CD4-positive, CD25-positive, alpha-beta regulatory T cell (primary cell): ENCODE measurements at regions not wholly inside any gene's neighbourhood (a gene's known extent, or its start where the extent isn't known, plus 50 kb on each side); places are given as distances from the start of the nearest gene placed in this dataset.

Experiments
- ATAC-seq, 2 donors: fragments of 150-1000 bp; cut with Tn5 transposase; one replicate each; pipeline ENCODE4 v1.10.0; 2021; ENCODE audit warnings: low read depth in 2 of 2, moderate number of reproducible peaks in 2 of 2, moderate library complexity in 1 of 2
- DNase-seq, 3 donors: peaks; one replicate each; pipeline versions ENCODE4 v3.0.0 to v3.0.0-alpha.2; 2012 to 2022; ENCODE audit warnings: mixed read lengths in 1 of 3
- H3K27ac ChIP-seq: one replicate; pipeline ENCODE4 v1.7.0; 2013; ENCODE audit warnings: mild to moderate bottlenecking, low read length; ENCODE audit not compliant: insufficient read depth, poor library complexity, severe bottlenecking
- H3K27me3 ChIP-seq: one replicate; pipeline ENCODE4 v1.7.0; 2013; ENCODE audit warnings: low read length; ENCODE audit not compliant: control insufficient read depth, insufficient read depth
- H3K36me3 ChIP-seq: one replicate; pipeline ENCODE4 v1.7.0; 2013; ENCODE audit warnings: mild to moderate bottlenecking, low read length, moderate library complexity; ENCODE audit not compliant: control insufficient read depth, insufficient read depth
- H3K4me1 ChIP-seq: 2 replicates; pipeline ENCODE4 v1.7.0; 2013; ENCODE audit warnings: mild to moderate bottlenecking, low read length; ENCODE audit not compliant: insufficient read depth, control insufficient read depth, poor library complexity, severe bottlenecking
- H3K4me3 ChIP-seq: one replicate; pipeline ENCODE4 v1.7.0; 2013; ENCODE audit warnings: low read depth, mild to moderate bottlenecking, low read length, moderate library complexity
- H3K9me3 ChIP-seq, 2 experiments: 1 replicate in 1 of 2; 2 replicates in 1 of 2; pipeline ENCODE4 v1.7.0; 2013; ENCODE audit warnings: low read length in 2 of 2, mild to moderate bottlenecking in 1 of 2, moderate library complexity in 1 of 2; ENCODE audit not compliant: control insufficient read depth in 2 of 2
- H3K27ac Mint-ChIP-seq, 3 donors: one replicate each; pipeline ENCODE4 v1.8.0; 2020 to 2022; ENCODE audit warnings: mild to moderate bottlenecking in 3 of 3, mixed read lengths in 3 of 3, moderate library complexity in 2 of 3
- H3K27me3 Mint-ChIP-seq: one replicate; pipeline ENCODE4 v1.8.0; 2022; ENCODE audit warnings: mild to moderate bottlenecking, mixed read lengths
- H3K36me3 Mint-ChIP-seq: one replicate; pipeline ENCODE4 v1.8.0; 2020; ENCODE audit warnings: mixed read lengths
- H3K4me1 Mint-ChIP-seq, 4 donors: one replicate each; pipeline ENCODE4 v1.8.0; 2020 to 2022; ENCODE audit warnings: mixed read lengths in 4 of 4, mild to moderate bottlenecking in 1 of 4
- H3K4me3 Mint-ChIP-seq, 4 donors: one replicate each; pipeline ENCODE4 v1.8.0; 2020 to 2022; ENCODE audit warnings: mild to moderate bottlenecking in 4 of 4, mixed read lengths in 4 of 4, moderate library complexity in 3 of 4
- H3K9me3 Mint-ChIP-seq, 7 donors: one replicate each; pipeline ENCODE4 v1.8.0; 2020 to 2022; ENCODE audit warnings: mixed read lengths in 7 of 7, mild to moderate bottlenecking in 3 of 7, moderate library complexity in 2 of 7

- no peaks in the 10 kb centered on the region for H3K9me3 Mint-ChIP-seq
- peaks cover 0 to 13% (median 4%) of the 10 kb centered on the region in 4 donors for H3K4me1 Mint-ChIP-seq
- H3K36me3 Mint-ChIP-seq = peaks cover 4% of the 10 kb centered on the region
- no peaks in the 10 kb centered on the region for H3K36me3 ChIP-seq
- no peaks in the 10 kb centered on the region for H3K27me3 ChIP-seq
- no peak overlapping the region for H3K4me3 Mint-ChIP-seq
- H3K9me3 ChIP-seq = no peaks in the 10 kb centered on the region
- no peak for ATAC-seq
- DNase-seq = no peak
- H3K27me3 Mint-ChIP-seq = no peaks in the 10 kb centered on the region
- no peak overlapping the region for H3K27ac Mint-ChIP-seq
- no peak overlapping the region for H3K27ac ChIP-seq
- H3K4me1 ChIP-seq = no peaks in the 10 kb centered on the region
- H3K4me3 ChIP-seq = no peak overlapping the region
Observed at GRCh38 chr4:123162859-123163258, 233.7 kb upstream of the SPRY1 start.

GRCh38 chr4:123163501-123163900 lies 233.1 kb upstream of the SPRY1 start:
- Mint-ChIP-seq H3K4me3 (no peak overlapping the region), H3K36me3 (peaks cover 4% of the 10 kb centered on the region), H3K27ac (no peak overlapping the region), H3K4me1 (peaks cover 0 to 13% (median 4%) of the 10 kb centered on the region in 4 donors), H3K27me3 (no peaks in the 10 kb centered on the region), H3K9me3 (no peaks in the 10 kb centered on the region)
- Histone ChIP-seq H3K27ac (no peak overlapping the region), H3K9me3 (no peaks in the 10 kb centered on the region), H3K4me3 (no peak overlapping the region), H3K36me3 (no peaks in the 10 kb centered on the region), H3K27me3 (no peaks in the 10 kb centered on the region), H3K4me1 (no peaks in the 10 kb centered on the region)
- ATAC-seq (no peak), DNase-seq (no peak)

- ATAC-seq = no peak
- no peak overlapping the region for H3K27ac Mint-ChIP-seq
Observed at GRCh38 chr4:123166023-123166422, 230.6 kb upstream of the SPRY1 start.

GRCh38 chr4:123167931-123168330 lies 228.7 kb upstream of the SPRY1 start:
- Histone ChIP-seq H3K4me3 (no peak overlapping the region), H3K27ac (no peak overlapping the region), H3K9me3 (no peaks in the 10 kb centered on the region), H3K4me1 (no peaks in the 10 kb centered on the region), H3K27me3 (no peaks in the 10 kb centered on the region), H3K36me3 (no peaks in the 10 kb centered on the region)
- H3K9me3 Mint-ChIP-seq = no peaks in the 10 kb centered on the region
- H3K4me3 Mint-ChIP-seq = no peak overlapping the region
- ATAC-seq = no peak
- H3K36me3 Mint-ChIP-seq = no peaks in the 10 kb centered on the region
- no peak overlapping the region for H3K27ac Mint-ChIP-seq
- peaks cover 0 to 6% (median 2%) of the 10 kb centered on the region in 4 donors for H3K4me1 Mint-ChIP-seq
- H3K27me3 Mint-ChIP-seq = no peaks in the 10 kb centered on the region
- no peak for DNase-seq

More at GRCh38 chr4:123166023-123166422, 230.6 kb upstream of the SPRY1 start:
- no peak overlapping the region for H3K4me3 Mint-ChIP-seq
- no peak overlapping the region for H3K27ac ChIP-seq
- H3K36me3 Mint-ChIP-seq = no peaks in the 10 kb centered on the region
- H3K9me3 Mint-ChIP-seq = no peaks in the 10 kb centered on the region
- no peak overlapping the region for H3K4me3 ChIP-seq
- no peak for DNase-seq
- H3K27me3 Mint-ChIP-seq = no peaks in the 10 kb centered on the region
- no peaks in the 10 kb centered on the region for H3K27me3 ChIP-seq
- no peaks in the 10 kb centered on the region for H3K36me3 ChIP-seq
- H3K4me1 Mint-ChIP-seq = peaks cover 0 to 6% (median 2%) of the 10 kb centered on the region in 4 donors
- no peaks in the 10 kb centered on the region for H3K9me3 ChIP-seq
- no peaks in the 10 kb centered on the region for H3K4me1 ChIP-seq

- Mint-ChIP-seq H3K27me3 (no peaks in the 10 kb centered on the region), H3K4me3 (no peak overlapping the region), H3K27ac (no peak overlapping the region), H3K9me3 (no peaks in the 10 kb centered on the region), H3K4me1 (peaks cover 0 to 6% (median 2%) of the 10 kb centered on the region in 4 donors), H3K36me3 (no peaks in the 10 kb centered on the region)
- no peak overlapping the region for H3K27ac ChIP-seq
- no peaks in the 10 kb centered on the region for H3K4me1 ChIP-seq
- DNase-seq (peak in 1 of 3 donors; percentile 12), ATAC-seq (no peak)
- H3K36me3 ChIP-seq = no peaks in the 10 kb centered on the region
- no peaks in the 10 kb centered on the region for H3K27me3 ChIP-seq
- no peaks in the 10 kb centered on the region for H3K9me3 ChIP-seq
- H3K4me3 ChIP-seq = no peak overlapping the region
Observed at GRCh38 chr4:123168812-123169211, 227.8 kb upstream of the SPRY1 start.

GRCh38 chr4:123170843-123171242 lies 225.8 kb upstream of the SPRY1 start:
- H3K27ac Mint-ChIP-seq = no peak overlapping the region
- peaks cover 0 to 6% (median 0%) of the 10 kb centered on the region in 4 donors for H3K4me1 Mint-ChIP-seq
- no peaks in the 10 kb centered on the region for H3K27me3 Mint-ChIP-seq
- no peaks in the 10 kb centered on the region for H3K9me3 Mint-ChIP-seq
- ATAC-seq (no peak), DNase-seq (no peak)
- Histone ChIP-seq H3K27me3 (no peaks in the 10 kb centered on the region), H3K4me1 (no peaks in the 10 kb centered on the region), H3K27ac (no peak overlapping the region), H3K4me3 (no peak overlapping the region), H3K36me3 (no peaks in the 10 kb centered on the region), H3K9me3 (no peaks in the 10 kb centered on the region)
- H3K4me3 Mint-ChIP-seq = no peak overlapping the region
- H3K36me3 Mint-ChIP-seq = no peaks in the 10 kb centered on the region

GRCh38 chr4:123176605-123177004 lies 220.0 kb upstream of the SPRY1 start:
- Histone ChIP-seq H3K27me3 (no peaks in the 10 kb centered on the region), H3K9me3 (no peaks in the 10 kb centered on the region), H3K4me3 (no peak overlapping the region), H3K27ac (no peak overlapping the region), H3K36me3 (no peaks in the 10 kb centered on the region), H3K4me1 (no peaks in the 10 kb centered on the region)
- Mint-ChIP-seq H3K36me3 (no peaks in the 10 kb centered on the region), H3K27me3 (no peaks in the 10 kb centered on the region), H3K4me3 (no peak overlapping the region), H3K9me3 (no peaks in the 10 kb centered on the region), H3K27ac (no peak overlapping the region), H3K4me1 (no peaks in the 10 kb centered on the region)
- no peak for DNase-seq
- no peak for ATAC-seq

- no peak overlapping the region for H3K4me3 Mint-ChIP-seq
- H3K27me3 Mint-ChIP-seq = no peaks in the 10 kb centered on the region
Observed at GRCh38 chr4:123182289-123182688, 214.3 kb upstream of the SPRY1 start.

More at GRCh38 chr4:123182289-123182688, 214.3 kb upstream of the SPRY1 start:
- no peaks in the 10 kb centered on the region for H3K9me3 Mint-ChIP-seq
- no peak overlapping the region for H3K27ac Mint-ChIP-seq
- no peak for DNase-seq
- H3K27me3 ChIP-seq = no peaks in the 10 kb centered on the region
- no peaks in the 10 kb centered on the region for H3K36me3 ChIP-seq
- no peaks in the 10 kb centered on the region for H3K9me3 ChIP-seq
- H3K4me3 ChIP-seq = no peak overlapping the region
- no peak for ATAC-seq
- peaks cover 3% of the 10 kb centered on the region for H3K36me3 Mint-ChIP-seq
- H3K27ac ChIP-seq = no peak overlapping the region
- no peaks in the 10 kb centered on the region for H3K4me1 ChIP-seq
- no peaks in the 10 kb centered on the region for H3K4me1 Mint-ChIP-seq
